Natural killer cell (primary cell): ENCODE measurements at regions not wholly inside any gene's neighbourhood (a gene's known extent, or its start where the extent isn't known, plus 50 kb on each side); places are given as distances from the start of the nearest gene placed in this dataset.
A peak's percentile ranks its signal among the peaks of the same experiment; 100 is the strongest.

Experiments used
- ATAC-seq, 3 donors: fragments of 150-1000 bp in 2 of 3; fragments of 200-7000 bp in 1 of 3; cut with Tn5 transposase; 1 replicate in 1 of 3; 2 replicates in 2 of 3; pipeline ENCODE4 v1.10.0; 2021; ENCODE audit warnings: mild to moderate bottlenecking in 2 of 3, moderate library complexity in 2 of 3
- DNase-seq, 2 donors: peaks; one replicate each; pipeline versions ENCODE4 v3.0.0 to v3.0.0-alpha.2; 2013 to 2021; ENCODE audit warnings: mixed read lengths in 1 of 2
- H3K27ac ChIP-seq: one replicate; pipeline ENCODE4 v1.5.1; 2013; ENCODE audit warnings: mild to moderate bottlenecking, low read length
- H3K27me3 ChIP-seq: one replicate; pipeline ENCODE4 v1.6.1; 2013; ENCODE audit warnings: low read length; ENCODE audit not compliant: control insufficient read depth, insufficient read depth
- H3K36me3 ChIP-seq: one replicate; pipeline ENCODE4 v1.6.1; 2013; ENCODE audit warnings: low read length; ENCODE audit not compliant: control insufficient read depth, insufficient read depth
- H3K4me1 ChIP-seq: one replicate; pipeline ENCODE4 v1.6.1; 2013; ENCODE audit warnings: low read length; ENCODE audit not compliant: control insufficient read depth, insufficient read depth
- H3K4me3 ChIP-seq: one replicate; pipeline ENCODE4 v1.5.1; 2013; ENCODE audit warnings: low read length
- H3K9me3 ChIP-seq: one replicate; pipeline ENCODE4 v1.6.1; 2013; ENCODE audit warnings: low read length; ENCODE audit not compliant: control insufficient read depth, insufficient read depth
- H3K27ac Mint-ChIP-seq, 2 donors: one replicate each; pipeline ENCODE4 v1.8.0; 2022; ENCODE audit warnings: mild to moderate bottlenecking in 2 of 2, mixed read lengths in 2 of 2, moderate library complexity in 1 of 2
- H3K27me3 Mint-ChIP-seq, 2 donors: one replicate each; pipeline ENCODE4 v1.8.0; 2022; ENCODE audit warnings: low read depth in 2 of 2, mixed read lengths in 2 of 2
- H3K36me3 Mint-ChIP-seq: one replicate; pipeline ENCODE4 v1.8.0; 2022; ENCODE audit warnings: mixed read lengths
- H3K4me1 Mint-ChIP-seq, 2 donors: one replicate each; pipeline ENCODE4 v1.8.0; 2022; ENCODE audit warnings: mixed read lengths in 2 of 2
- H3K4me3 Mint-ChIP-seq: one replicate; pipeline ENCODE4 v1.8.0; 2022; ENCODE audit warnings: mild to moderate bottlenecking, moderate library complexity, mixed read lengths
- H3K9me3 Mint-ChIP-seq, 2 donors: one replicate each; pipeline ENCODE4 v1.8.0; 2022; ENCODE audit warnings: mixed read lengths in 2 of 2
- WGBS: methylation state at CpG from one replicate; pipeline ENCODE4 v1.1.7; 2013; ENCODE audit warnings: missing lambda C conversion rate; ENCODE audit not compliant: insufficient coverage; 5-methylcytosine and 5-hydroxymethylcytosine counted together
- intact Hi-C: fragments of 100-400 bp; cut with micrococcal nuclease; formaldehyde crosslinking; loops from one replicate; pipeline ENCODE4 v1.14.2; 2022
- TF ChIP-seq, protein P1 (sequence below): fragments of 200-600 bp; IDR thresholded peaks from one replicate; pipeline ENCODE4 v1.8.0; 2022; ENCODE audit warnings: antibody characterized with exemption

DNA sequence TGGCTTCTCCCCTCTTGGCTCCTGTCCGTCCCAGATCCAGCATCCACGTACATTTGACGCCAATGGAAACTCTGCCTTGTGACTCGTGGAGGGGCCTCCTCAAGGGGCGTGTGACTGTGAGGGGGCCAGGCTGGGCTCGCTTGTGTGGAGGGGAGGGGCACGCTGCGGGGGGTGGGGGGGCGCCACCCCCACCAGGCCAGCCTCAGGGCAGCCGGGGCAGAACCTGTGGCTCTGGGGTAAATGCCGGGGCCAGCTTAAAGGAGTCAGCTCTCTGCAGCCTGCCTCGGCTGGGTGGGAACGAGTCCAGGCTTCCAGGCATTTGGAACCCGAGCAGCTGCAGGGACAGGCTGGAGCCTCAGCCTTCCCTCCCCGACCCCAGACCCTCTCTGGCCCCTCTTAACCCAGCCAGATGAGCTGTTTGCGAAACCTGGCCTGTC, 94.1 kb downstream of the SIK1 start:
- Mint-ChIP-seq H3K4me1 (peaks cover 3 to 37% of the 10 kb centered on the region in 2 donors), H3K4me3 (no peak overlapping the region), H3K27me3 (peaks cover 0 to 5% of the 10 kb centered on the region in 2 donors), H3K27ac (no peak overlapping the region), H3K9me3 (peaks cover 3 to 9% of the 10 kb centered on the region in 2 donors), H3K36me3 (no peaks in the 10 kb centered on the region)
- peak in 1 of 3 donors; percentile 8 for ATAC-seq
- WGBS: 53% methylated on average over 16 of the region's 16 CpGs
- intact Hi-C loops: no loop called here
- H3K27me3 ChIP-seq: no peaks in the 10 kb centered on the region
- H3K4me1 ChIP-seq: peaks cover 7% of the 10 kb centered on the region
- H3K36me3 ChIP-seq: no peaks in the 10 kb centered on the region
- no peaks in the 10 kb centered on the region for H3K9me3 ChIP-seq
- no peak overlapping the region for H3K4me3 ChIP-seq
- no peak overlapping the region for H3K27ac ChIP-seq
- DNase-seq: no peak
- TF ChIP-seq, protein P1, sequence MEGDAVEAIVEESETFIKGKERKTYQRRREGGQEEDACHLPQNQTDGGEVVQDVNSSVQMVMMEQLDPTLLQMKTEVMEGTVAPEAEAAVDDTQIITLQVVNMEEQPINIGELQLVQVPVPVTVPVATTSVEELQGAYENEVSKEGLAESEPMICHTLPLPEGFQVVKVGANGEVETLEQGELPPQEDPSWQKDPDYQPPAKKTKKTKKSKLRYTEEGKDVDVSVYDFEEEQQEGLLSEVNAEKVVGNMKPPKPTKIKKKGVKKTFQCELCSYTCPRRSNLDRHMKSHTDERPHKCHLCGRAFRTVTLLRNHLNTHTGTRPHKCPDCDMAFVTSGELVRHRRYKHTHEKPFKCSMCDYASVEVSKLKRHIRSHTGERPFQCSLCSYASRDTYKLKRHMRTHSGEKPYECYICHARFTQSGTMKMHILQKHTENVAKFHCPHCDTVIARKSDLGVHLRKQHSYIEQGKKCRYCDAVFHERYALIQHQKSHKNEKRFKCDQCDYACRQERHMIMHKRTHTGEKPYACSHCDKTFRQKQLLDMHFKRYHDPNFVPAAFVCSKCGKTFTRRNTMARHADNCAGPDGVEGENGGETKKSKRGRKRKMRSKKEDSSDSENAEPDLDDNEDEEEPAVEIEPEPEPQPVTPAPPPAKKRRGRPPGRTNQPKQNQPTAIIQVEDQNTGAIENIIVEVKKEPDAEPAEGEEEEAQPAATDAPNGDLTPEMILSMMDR: no peak

DNA sequence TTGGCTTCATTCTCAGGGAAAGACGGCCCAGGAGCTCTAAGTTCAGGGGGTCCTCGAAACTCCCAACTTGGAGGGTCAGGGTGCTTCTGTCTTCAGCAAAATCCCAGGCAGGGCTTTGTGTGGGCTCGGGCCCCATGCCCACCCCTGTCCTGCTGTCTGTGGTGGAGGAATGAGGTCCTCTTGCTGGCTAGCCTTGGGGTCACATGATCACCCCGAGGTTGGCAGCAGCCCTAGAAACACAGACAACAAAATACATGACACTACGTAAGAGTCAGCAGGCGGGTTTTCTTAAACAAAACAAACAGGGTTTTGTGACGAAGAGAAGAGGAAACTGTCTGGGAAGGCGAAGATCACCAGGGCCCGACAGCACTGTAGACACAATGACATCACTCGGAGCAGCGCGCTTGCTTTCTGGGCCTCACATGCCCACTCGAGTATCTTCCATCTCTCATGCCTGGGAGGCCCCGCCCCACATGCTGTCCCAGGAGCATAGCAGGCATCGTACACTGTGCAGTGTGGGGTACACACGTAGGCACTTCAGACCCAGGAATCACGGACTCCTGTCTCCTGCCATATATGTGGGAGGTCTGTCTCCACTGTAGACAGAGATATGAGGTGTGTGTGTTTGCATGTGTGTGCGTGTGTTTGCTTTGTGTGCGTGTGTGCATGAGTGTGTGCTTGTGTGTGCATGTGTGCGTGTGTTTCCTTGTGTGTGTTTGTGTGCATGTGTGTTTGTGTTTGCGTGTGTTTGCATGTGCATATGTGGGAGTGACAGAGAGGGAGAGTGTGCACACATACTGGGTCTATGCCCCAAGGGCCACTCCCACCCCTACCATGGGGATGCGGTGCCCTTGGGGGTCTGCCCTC, 94.7 kb downstream of the SIK1 start:
- intact Hi-C loops: no loop called here
- H3K4me1 Mint-ChIP-seq: peaks cover 0 to 30% of the 10 kb centered on the region in 2 donors
- ATAC-seq: peak in 1 of 3 donors; percentile 15

DNA sequence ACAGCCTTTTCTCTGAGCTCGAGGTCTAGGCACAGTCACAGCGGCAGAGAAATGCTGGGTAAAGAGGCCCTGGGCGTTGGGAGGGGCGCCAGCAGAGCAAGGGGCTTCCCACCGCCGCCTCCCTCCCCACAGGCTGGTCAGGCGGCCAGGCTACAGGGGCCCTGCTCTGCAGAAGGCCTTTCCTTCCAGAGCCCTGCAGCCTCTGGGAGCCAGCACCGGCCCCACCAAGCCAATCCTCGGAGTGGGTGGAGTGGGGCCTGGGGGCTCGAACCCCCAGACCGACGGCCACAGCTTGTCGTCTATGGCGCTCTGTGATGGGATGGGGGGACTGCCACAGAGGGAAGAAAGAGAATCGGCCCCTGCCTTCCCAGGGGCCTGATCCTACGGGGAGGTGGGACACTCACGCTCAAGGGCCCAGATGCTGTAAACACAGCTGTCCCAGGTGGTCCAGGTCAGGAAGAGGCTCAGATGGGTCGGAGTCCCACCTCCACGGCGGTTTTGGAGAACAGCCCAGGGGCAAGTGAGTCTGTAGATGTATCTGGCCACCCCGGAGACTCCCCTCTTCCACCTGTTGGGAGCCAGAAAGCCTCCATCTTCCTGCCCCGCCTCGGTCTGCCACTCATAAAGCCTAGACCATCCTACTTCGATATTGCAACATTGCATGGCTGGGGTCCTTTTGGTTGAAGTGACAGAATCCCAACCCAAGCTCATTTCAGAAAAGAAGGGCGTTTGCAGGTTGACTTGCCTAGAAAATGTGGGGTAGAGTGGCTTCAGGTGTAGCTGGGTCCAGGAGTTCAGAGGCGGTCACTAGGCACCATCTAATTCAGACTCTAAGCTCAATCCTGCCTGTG, 95.6 kb downstream of the SIK1 start:
- H3K27ac Mint-ChIP-seq: no peak overlapping the region
- no peak for ATAC-seq
- H3K4me1 ChIP-seq: peaks cover 3% of the 10 kb centered on the region

More for the DNA sequence above, 94.7 kb downstream of the SIK1 start:
- Mint-ChIP-seq H3K27ac (no peak overlapping the region), H3K9me3 (peaks cover 3 to 7% of the 10 kb centered on the region in 2 donors), H3K36me3 (no peaks in the 10 kb centered on the region), H3K4me3 (no peak overlapping the region), H3K27me3 (peaks cover 0 to 5% of the 10 kb centered on the region in 2 donors)
- WGBS: 83% methylated on average over 22 of the region's 22 CpGs
- TF ChIP-seq, protein P1: no peak
- Histone ChIP-seq H3K4me3 (no peak overlapping the region), H3K27me3 (no peaks in the 10 kb centered on the region), H3K27ac (no peak overlapping the region), H3K9me3 (no peaks in the 10 kb centered on the region), H3K36me3 (no peaks in the 10 kb centered on the region), H3K4me1 (peaks cover 3% of the 10 kb centered on the region)
- DNase-seq: no peak

More for the DNA sequence above, 95.6 kb downstream of the SIK1 start:
- no peaks in the 10 kb centered on the region for H3K9me3 ChIP-seq
- intact Hi-C loops: no loop called here
- no peaks in the 10 kb centered on the region for H3K36me3 ChIP-seq
- Mint-ChIP-seq H3K4me3 (no peak overlapping the region), H3K27me3 (peaks cover 0 to 5% of the 10 kb centered on the region in 2 donors), H3K4me1 (peaks cover 0 to 25% of the 10 kb centered on the region in 2 donors), H3K36me3 (no peaks in the 10 kb centered on the region), H3K9me3 (peaks cover 0 to 3% of the 10 kb centered on the region in 2 donors)
- H3K4me3 ChIP-seq: no peak overlapping the region
- WGBS: 86% methylated on average over 26 of the region's 26 CpGs
- H3K27me3 ChIP-seq: no peaks in the 10 kb centered on the region
- H3K27ac ChIP-seq: no peak overlapping the region
- no peak for DNase-seq
- TF ChIP-seq, protein P1: no peak
